ENCODE measurements at regions not wholly inside any gene's neighbourhood (a gene's known extent, or its start where the extent isn't known, plus 50 kb on each side); places are given as distances from the start of the nearest gene placed in this dataset.
"Not testable (repeated sequence)": the region's sequence is repeated elsewhere in the genome, so short reads cannot be mapped to it uniquely, and the experiment has no call there.

- DNase-seq: no peak
Observed at GRCh38 chr1:166511761-166512160, 327.5 kb upstream of the POGK start.

DNA sequence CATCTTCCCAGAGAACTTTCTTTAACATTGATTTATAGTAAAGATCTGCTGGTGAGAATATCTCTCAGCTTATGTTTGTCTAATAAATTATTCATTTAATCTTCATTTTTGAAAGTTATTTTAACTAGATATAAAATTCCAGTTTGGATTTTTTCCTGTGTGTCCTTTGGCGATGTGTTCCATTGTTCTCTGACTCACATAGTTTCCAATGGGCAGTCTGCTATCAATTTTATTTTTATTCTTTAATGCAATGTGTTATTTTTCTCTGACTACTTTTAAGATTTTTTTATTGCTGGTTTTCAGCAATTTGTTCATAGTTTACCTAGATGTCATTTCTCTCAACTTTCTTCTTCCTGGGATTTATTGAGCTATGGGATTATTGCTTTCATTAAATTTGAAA lies 325.2 kb upstream of the POGK start:
- DNase-seq: no peak

DNA sequence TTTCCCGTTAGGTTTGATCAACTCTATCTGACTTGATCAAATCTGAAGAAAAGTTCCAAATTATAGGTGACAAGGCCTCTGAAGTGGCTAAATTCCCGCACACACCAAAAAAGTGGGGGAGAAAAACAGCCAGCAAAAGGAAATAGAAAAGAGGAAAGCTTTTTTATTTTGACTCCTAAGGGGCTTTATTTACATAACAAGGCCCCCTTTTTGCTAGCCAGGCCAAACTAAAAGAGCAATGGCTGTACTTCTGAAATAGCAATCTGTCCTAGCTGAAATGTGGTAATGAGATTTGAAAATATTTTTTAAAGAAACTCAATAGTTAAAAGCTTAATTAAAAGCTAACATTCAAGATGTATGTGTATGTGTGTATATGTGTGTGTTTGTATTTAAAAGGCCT lies 311.5 kb upstream of the POGK start:
- no peak for DNase-seq

DNA sequence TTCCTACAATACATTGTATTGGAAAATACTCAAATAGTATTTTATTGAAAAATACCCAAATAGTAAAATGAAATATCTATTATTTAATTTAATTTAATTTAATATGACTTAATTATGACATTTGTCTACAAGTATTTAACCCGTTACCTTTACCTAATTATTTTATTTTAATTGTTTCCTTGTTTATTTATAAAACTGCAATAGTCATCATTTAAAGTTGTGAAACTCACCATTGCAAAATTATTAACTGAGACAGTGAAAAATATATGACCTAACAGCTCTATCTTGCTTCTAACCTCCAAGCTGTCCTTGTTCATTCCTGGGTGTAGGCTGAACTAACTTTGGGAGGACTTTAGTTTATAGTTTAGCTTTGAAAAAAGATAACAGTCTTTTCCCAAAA lies 300.6 kb upstream of the POGK start:
- no peak for DNase-seq

DNA sequence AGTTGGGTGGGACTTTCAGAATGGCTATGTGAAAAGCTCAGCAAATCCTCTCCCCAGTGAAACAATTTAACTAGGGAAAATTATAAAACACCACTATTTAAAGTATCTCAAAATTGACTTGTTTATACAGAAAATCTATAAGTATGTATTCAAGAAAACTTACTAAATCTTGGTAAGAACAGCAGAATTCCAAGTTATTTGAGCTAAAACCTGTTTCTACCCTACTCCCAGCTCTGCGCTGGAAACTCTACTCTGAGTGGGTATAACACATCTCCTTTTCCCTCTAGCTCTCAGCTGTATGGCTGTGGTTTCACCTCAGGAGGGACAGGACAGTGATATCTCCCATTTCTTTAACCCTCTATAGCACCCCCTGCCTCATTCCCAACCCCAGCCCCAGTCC lies 295.2 kb upstream of the POGK start:
- no peak for DNase-seq

GRCh38 chr1:166544561-166544960 lies 294.7 kb upstream of the POGK start:
- no peak for DNase-seq

- no peak for DNase-seq
Observed at GRCh38 chr1:166552706-166553105, 286.6 kb upstream of the POGK start.

- no peak for DNase-seq
Observed at GRCh38 chr1:166570954-166571353, 268.3 kb upstream of the POGK start.

- DNase-seq: no peak
Observed at GRCh38 chr1:166573199-166573598, 266.1 kb upstream of the POGK start.

DNA sequence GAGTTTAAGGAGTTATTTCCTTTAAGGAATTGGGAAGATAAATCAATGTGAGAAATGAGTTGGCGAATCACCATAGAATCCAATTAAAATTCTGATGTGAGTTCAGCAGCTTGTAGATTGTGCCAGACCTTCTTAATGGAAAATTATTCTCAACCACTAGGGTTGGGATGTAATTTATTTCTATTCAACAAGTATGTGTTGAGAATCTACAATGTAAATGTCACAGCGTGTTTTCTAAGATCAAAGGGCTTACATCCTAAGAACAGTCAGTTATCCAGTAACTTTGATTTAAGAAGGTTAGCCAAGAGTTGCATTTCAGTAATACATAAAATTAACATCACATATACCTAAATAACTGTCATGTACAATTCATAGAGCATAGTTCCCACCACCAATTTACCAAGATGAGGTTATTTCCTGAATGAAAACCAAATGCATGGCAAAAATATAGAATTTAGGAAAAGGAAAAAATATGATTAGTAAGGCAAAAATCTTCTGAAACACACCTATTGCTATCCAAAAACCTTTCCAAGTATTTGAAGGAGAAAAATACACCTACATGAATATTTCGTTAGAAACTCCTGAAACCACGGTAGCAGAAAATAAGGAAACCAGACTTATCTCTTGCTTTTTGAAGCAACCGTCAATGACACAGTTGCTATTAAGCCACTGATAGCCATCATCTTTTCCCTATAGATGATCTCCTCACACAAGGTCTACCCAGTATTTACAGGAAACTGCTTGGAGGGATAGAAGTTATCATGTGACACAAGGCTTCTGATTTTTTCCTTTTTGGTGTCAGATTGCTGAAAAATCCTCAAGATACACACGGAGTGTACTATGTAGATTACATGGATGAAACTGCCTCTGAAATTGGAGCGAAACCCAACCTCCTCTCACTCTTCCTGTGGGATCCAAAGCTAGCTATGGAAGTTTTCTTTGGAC lies 259.4 kb upstream of the POGK start:
- no peak for DNase-seq

DNA sequence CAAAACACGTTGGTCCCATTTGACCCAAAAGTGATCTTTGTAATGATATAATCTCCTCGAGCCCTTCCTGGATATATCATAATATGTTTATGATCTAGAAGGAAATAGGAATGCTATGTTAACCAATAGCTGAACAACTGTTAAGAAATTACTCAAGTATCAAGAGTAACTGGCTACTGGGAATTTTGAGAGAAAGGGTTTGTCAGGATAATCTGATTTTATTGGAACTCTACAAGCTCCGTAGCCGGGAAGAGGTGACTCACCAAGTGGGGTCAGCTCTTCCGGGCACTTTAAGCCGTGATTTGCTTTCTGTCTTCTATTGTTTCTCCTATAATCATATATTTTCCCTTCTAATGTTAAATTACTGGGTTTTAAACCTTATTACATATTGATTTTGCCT lies 250.5 kb upstream of the POGK start:
- no peak for DNase-seq

GRCh38 chr1:166590161-166590560 lies 249.1 kb upstream of the POGK start:
- no peak for DNase-seq

DNA sequence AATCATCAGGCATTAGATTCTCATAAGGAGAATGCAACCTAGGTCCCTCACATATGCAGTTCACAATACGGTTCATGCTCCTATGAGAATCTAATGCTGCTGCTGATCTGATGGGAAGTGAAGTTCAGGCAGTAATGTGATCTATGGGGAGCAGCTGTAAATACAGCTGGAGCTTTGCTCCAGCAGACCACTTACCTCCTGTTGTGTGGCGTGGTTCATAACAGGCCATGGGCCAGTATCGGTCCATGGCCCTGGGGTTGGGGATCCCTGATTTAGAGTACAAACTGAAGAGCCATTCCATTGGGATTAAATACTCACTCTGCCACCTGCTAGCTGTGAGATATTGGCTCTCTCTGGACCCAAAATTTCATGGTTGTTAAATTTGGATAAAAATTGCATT lies 244.6 kb upstream of the POGK start:
- DNase-seq: peak in 1 of 2 experiments; percentile 20

DNA sequence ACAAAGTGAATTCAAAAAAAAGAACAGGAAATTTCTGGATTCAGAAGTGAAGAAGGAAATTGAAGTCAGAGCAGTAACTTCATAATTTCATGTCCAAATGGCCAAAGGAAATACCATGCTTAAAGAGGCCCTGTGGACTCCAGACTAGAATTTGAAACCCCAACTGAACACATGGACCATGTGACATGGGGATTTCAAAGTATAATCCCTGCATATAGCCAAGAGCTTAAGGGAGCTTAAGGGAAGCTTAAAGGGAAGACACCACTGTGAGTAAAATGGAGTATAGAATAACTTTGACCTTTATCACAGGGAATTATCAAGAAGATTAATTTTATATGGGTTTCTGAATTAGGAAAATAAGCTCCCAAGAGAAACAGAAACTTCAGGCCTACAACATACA lies 241.8 kb upstream of the POGK start:
- DNase-seq: peak; percentile 20 to 56

DNA sequence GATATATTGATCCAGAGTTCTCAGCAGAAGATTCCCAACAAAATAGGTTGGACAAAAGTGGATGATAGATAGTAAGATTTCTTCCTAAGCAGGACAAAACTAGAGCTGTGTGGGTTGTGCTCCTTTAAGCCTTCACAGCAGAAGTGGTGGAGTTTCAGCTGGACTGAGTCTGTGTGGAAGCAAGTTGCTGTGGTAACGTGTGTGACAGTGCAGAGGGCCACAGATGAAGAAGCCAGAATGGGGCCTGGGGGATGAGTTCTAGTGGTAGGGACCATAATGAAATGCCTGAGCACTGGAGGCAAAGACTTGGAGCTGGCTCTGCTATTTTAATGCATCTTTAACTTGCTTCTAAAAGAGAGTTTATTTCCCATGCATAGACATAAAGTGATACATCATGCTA lies 238.7 kb upstream of the POGK start:
- no peak for DNase-seq

GRCh38 chr1:166601650-166602278 lies 237.5 kb upstream of the POGK start:
- DNase-seq: no peak

GRCh38 chr1:166602801-166603200 lies 236.5 kb upstream of the POGK start:
- DNase-seq: not testable (repeated sequence)

- no peak for DNase-seq
Observed at GRCh38 chr1:166603296-166603695, 236.0 kb upstream of the POGK start.

GRCh38 chr1:166605137-166605536 lies 234.1 kb upstream of the POGK start:
- DNase-seq: no peak

DNA sequence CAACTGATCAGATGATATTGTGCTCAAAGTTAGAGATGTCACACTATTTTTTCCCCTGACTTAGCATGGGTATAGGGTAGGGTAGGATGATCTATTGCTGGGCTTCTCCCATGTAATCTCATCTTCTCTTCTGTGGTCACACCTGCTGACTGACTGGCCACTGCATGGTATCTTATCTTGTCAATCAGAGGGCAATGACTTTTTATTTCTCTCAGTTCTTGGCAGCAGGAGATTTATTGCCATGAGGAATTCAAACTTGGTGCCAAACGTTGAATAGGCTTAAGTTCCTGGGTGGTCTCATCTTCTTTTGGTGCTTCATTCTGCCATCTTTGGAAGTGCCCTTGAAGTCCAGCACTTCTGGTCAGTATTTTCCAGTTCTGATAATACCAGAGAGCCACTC lies 226.4 kb upstream of the POGK start:
- DNase-seq: no peak

DNA sequence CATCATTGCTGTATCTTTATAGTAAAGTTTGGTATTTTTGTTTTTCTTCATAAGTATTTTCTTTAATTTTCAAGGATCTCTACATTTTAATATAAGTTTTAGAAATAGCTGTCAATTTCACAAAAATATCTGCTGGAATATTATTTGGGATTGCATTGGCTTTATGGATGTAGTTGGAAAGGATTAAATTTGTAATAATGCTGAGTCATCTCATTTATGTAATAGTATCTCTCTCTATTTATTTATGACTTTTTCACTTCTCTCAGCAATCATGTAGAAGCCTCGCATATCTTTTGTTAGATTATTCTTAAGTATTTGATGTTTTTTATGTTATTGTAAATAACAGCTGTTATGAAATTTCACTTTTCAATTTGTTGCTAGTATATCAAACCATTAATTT lies 223.1 kb upstream of the POGK start:
- no peak for DNase-seq

GRCh38 chr1:166626711-166627110 lies 212.6 kb upstream of the POGK start:
- DNase-seq: no peak

DNA sequence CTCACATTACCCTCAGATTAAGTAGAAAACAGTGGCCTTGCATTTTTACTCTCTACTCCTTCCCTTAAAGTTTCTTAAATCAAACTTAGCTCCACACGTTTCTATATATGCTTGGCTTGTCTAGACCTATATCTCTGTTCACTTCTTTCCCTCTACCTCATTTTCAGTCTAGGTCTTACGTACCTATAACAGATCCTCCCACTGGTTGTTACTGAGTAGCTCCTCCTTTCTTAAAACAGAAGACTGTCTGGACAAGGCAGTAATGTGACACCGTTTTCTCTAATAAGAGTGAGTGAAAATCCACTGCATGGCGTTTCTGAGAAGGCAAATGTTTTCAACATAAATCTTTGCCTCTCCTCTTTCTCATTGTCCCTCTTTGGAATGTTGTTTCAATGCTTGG lies 211.7 kb upstream of the POGK start:
- DNase-seq: no peak

DNA sequence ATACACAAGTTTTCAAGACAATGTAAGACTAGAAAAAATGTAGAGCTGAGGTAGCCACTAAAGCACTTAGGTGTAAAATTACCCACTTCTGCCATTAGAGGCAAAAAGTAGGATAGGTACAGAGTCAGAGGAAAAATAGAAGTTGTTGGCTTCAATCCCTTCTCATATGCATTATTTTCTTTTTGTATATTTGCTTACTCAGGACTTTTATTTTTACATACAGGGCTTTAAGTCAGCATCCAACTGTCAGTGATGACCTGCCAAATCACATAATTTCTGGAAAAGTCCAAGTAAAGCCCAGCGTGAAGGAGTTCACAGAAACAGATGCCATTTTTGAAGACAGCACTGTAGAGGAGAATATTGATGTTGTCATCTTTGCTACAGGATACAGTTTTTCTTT lies 211.0 kb upstream of the POGK start:
- DNase-seq: no peak

- no peak for DNase-seq
Observed at GRCh38 chr1:166629946-166630345, 209.3 kb upstream of the POGK start.
